B cell (primary cell): ENCODE measurements at regions not wholly inside any gene's neighbourhood (a gene's known extent, or its start where the extent isn't known, plus 50 kb on each side); places are given as distances from the start of the nearest gene placed in this dataset.

Source experiments
- ATAC-seq: fragments of 200-7000 bp; cut with Tn5 transposase; one replicate; pipeline ENCODE4 v1.10.0; 2021; ENCODE audit warnings: low read depth, mild to moderate bottlenecking, moderate number of reproducible peaks, moderate library complexity
- CTCF ChIA-PET: fragments of 350-600 bp; sonication (Branson Sonifier 250); formaldehyde crosslinking; loops from one replicate; lab custom pipeline; 2021; ENCODE audit warnings: antibody characterized with exemption, inconsistent platforms; lab: Charles Lee
- POLR2A ChIA-PET: fragments of 350-600 bp; sonication (Branson Sonifier 250); formaldehyde crosslinking; loops from one replicate; lab custom pipeline; 2021; ENCODE audit warnings: antibody characterized with exemption; lab: Charles Lee
- DNase-seq: peaks from one replicate; pipeline ENCODE4 v3.0.0; 2013
- H2AFZ ChIP-seq: 2 replicates; pipeline ENCODE4 v1.6.1; 2012; ENCODE audit warnings: mild to moderate bottlenecking, low read depth, low read length; ENCODE audit not compliant: insufficient read depth, poor library complexity, severe bottlenecking
- H3K27ac ChIP-seq, 2 donors: 1 replicate in 1 of 2; 2 replicates in 1 of 2; pipeline ENCODE4 v1.5.1; 2012 to 2013; ENCODE audit warnings: low read length in 2 of 2, mild to moderate bottlenecking in 2 of 2, moderate library complexity in 1 of 2
- H3K27me3 ChIP-seq, 4 experiments: fragments of 200-600 bp in 1 of 4; sonication (generic) in 1 of 4; replicated peaks in 1 of 4; 1 replicate in 2 of 4; 2 replicates in 2 of 4; pipeline versions ENCODE4 v1.6.1 to v1.7.0; 2013 to 2016; ENCODE audit warnings: low read length in 3 of 4, mild to moderate bottlenecking in 2 of 4, mixed read lengths in 1 of 4, moderate library complexity in 1 of 4; ENCODE audit not compliant: insufficient read depth in 4 of 4, control insufficient read depth in 3 of 4; ENCODE audit errors: control extremely low read depth in 1 of 4
- H3K36me3 ChIP-seq, 2 experiments: replicated peaks in 1 of 2; 1 replicate in 1 of 2; 2 replicates in 1 of 2; pipeline versions ENCODE4 v1.6.1 to v1.7.1; 2013; ENCODE audit warnings: low read length in 1 of 2; ENCODE audit not compliant: insufficient read depth in 2 of 2, control insufficient read depth in 1 of 2; ENCODE audit errors: control extremely low read depth in 1 of 2, extremely low read depth in 1 of 2
- H3K4me1 ChIP-seq, 2 donors: fragments of 200-600 bp in 1 of 2; sonication (generic) in 1 of 2; 1 replicate in 1 of 2; 2 replicates in 1 of 2; pipeline versions ENCODE4 v1.5.1 to v1.6.1; 2013 to 2017; ENCODE audit warnings: low read length in 2 of 2; ENCODE audit not compliant: control insufficient read depth in 2 of 2, insufficient read depth in 2 of 2
- H3K4me2 ChIP-seq: replicated peaks from 2 replicates; pipeline ENCODE3; 2012; ENCODE audit warnings: mild to moderate bottlenecking, low read depth, low read length; ENCODE audit not compliant: poor library complexity, severe bottlenecking
- H3K4me3 ChIP-seq, 5 experiments: fragments of 200-600 bp in 1 of 5; sonication (generic) in 1 of 5; 1 replicate in 3 of 5; 2 replicates in 2 of 5; pipeline versions ENCODE4 v1.5.1 to v1.7.0; 2011 to 2016; ENCODE audit warnings: low read length in 4 of 5, mild to moderate bottlenecking in 4 of 5, low read depth in 2 of 5, control low read depth in 1 of 5, moderate library complexity in 1 of 5; ENCODE audit not compliant: insufficient read depth in 1 of 5; ENCODE audit errors: control extremely low read depth in 1 of 5, extremely low read depth in 1 of 5
- H3K79me2 ChIP-seq: fragments of 200-600 bp; sonication (generic); one replicate; pipeline ENCODE4 v1.6.0; 2016; ENCODE audit warnings: low read length; ENCODE audit not compliant: control insufficient read depth, insufficient read depth
- H3K9ac ChIP-seq: fragments of 200-600 bp; sonication (generic); 2 replicates; pipeline ENCODE4 v1.6.1; 2017; ENCODE audit warnings: mild to moderate bottlenecking, low read length, moderate library complexity
- H3K9me3 ChIP-seq, 3 donors: one replicate each; pipeline versions ENCODE4 v1.6.1 to v1.7.1; 2013; ENCODE audit warnings: low read length in 2 of 3; ENCODE audit not compliant: control insufficient read depth in 2 of 3, insufficient read depth in 1 of 3; ENCODE audit errors: control extremely low read depth in 1 of 3
- H4K20me1 ChIP-seq: 2 replicates; pipeline ENCODE4 v1.6.0; 2012; ENCODE audit warnings: mild to moderate bottlenecking, low read length; ENCODE audit not compliant: insufficient read depth, control insufficient read depth, poor library complexity, severe bottlenecking
- H3K27ac Mint-ChIP-seq: one replicate; pipeline ENCODE4 v1.8.0; 2021; ENCODE audit warnings: mixed read lengths
- H3K27me3 Mint-ChIP-seq: one replicate; pipeline ENCODE4 v1.8.0; 2021; ENCODE audit warnings: mixed read lengths
- H3K4me1 Mint-ChIP-seq: one replicate; pipeline ENCODE4 v1.8.0; 2021; ENCODE audit warnings: mixed read lengths
- H3K4me3 Mint-ChIP-seq: one replicate; pipeline ENCODE4 v1.8.0; 2021; ENCODE audit warnings: mixed read lengths
- H3K9me3 Mint-ChIP-seq: one replicate; pipeline ENCODE4 v1.8.0; 2022; ENCODE audit warnings: mixed read lengths; ENCODE audit not compliant: insufficient read depth
- CTCF ChIP-seq: fragments of 200-600 bp; IDR thresholded peaks from one replicate; pipeline ENCODE4 v1.8.0; 2022; ENCODE audit warnings: antibody characterized with exemption, mild to moderate bottlenecking
- EZH2 ChIP-seq: IDR thresholded peaks from 2 replicates; pipeline ENCODE4 v1.6.1; 2012; ENCODE audit warnings: borderline replicate concordance, low read depth, mild to moderate bottlenecking, moderate library complexity, low read length; ENCODE audit not compliant: insufficient read depth, poor library complexity, severe bottlenecking
- WGBS: methylation state at CpG from one replicate; pipeline ENCODE4 v1.1.5; 2013; ENCODE audit warnings: missing lambda C conversion rate; ENCODE audit not compliant: insufficient coverage; 5-methylcytosine and 5-hydroxymethylcytosine counted together
- intact Hi-C: fragments of 100-400 bp; cut with micrococcal nuclease; formaldehyde crosslinking; loops from one replicate; pipeline ENCODE4 v1.10.0; 2022

- CTCF ChIA-PET: no interaction called here
- H3K27me3 Mint-ChIP-seq: peaks cover 7% of the 10 kb centered on the region
These were observed 165.6 kb upstream of the POGK start for GRCh38 chr1:166673722-166674121.

GRCh38 chr1:166675213-166675612 is 164.1 kb upstream of the POGK start:
- no peaks in the 10 kb centered on the region for H3K9me3 Mint-ChIP-seq
- no peak for DNase-seq
- no peak overlapping the region for H3K4me2 ChIP-seq
- no peaks in the 10 kb centered on the region for H3K36me3 ChIP-seq
- peaks cover under 1% of the 10 kb centered on the region for H3K27me3 Mint-ChIP-seq
- ATAC-seq: no peak
- no peak overlapping the region for H3K27ac ChIP-seq
- H3K4me1 Mint-ChIP-seq: peaks cover 6% of the 10 kb centered on the region
- H3K4me3 ChIP-seq: no peak overlapping the region
- no peak overlapping the region for H3K4me3 Mint-ChIP-seq
- no peak overlapping the region for H3K9ac ChIP-seq
- H3K27ac Mint-ChIP-seq: no peak overlapping the region
- H3K79me2 ChIP-seq: no peaks in the 10 kb centered on the region
- 11% methylated on average over 1 of the region's 5 CpGs for WGBS
- H3K4me1 ChIP-seq: no peaks in the 10 kb centered on the region
- ChIA-PET CTCF (no interaction called here), POLR2A (no interaction called here)
- intact Hi-C loops: no loop called here
- no peaks in the 10 kb centered on the region for H3K27me3 ChIP-seq
- no peak for TF ChIP-seq CTCF
- no peak for TF ChIP-seq EZH2
- no peaks in the 10 kb centered on the region for H4K20me1 ChIP-seq
- no peaks in the 10 kb centered on the region for H3K9me3 ChIP-seq
- H2AFZ ChIP-seq: no peak overlapping the region

More at GRCh38 chr1:166673722-166674121, 165.6 kb upstream of the POGK start:
- Histone ChIP-seq H4K20me1 (no peaks in the 10 kb centered on the region), H3K79me2 (no peaks in the 10 kb centered on the region), H2AFZ (no peak overlapping the region), H3K4me3 (no peak overlapping the region), H3K9me3 (no peaks in the 10 kb centered on the region), H3K36me3 (no peaks in the 10 kb centered on the region), H3K27me3 (no peaks in the 10 kb centered on the region), H3K27ac (no peak overlapping the region), H3K9ac (no peak overlapping the region), H3K4me2 (no peak overlapping the region), H3K4me1 (no peaks in the 10 kb centered on the region)
- Mint-ChIP-seq H3K4me1 (peaks cover 6% of the 10 kb centered on the region), H3K27ac (no peak overlapping the region), H3K4me3 (no peak overlapping the region), H3K9me3 (no peaks in the 10 kb centered on the region)
- intact Hi-C loops: no loop called here
- POLR2A ChIA-PET: no interaction called here
- DNase-seq (no peak), ATAC-seq (no peak)
- WGBS: 71% methylated on average over 2 of the region's 2 CpGs
- TF ChIP-seq EZH2: no peak
- no peak for TF ChIP-seq CTCF
